ENCODE measurements at regions not wholly inside any gene's neighbourhood (a gene's known extent, or its start where the extent isn't known, plus 50 kb on each side); places are given as distances from the start of the nearest gene placed in this dataset.

DNA sequence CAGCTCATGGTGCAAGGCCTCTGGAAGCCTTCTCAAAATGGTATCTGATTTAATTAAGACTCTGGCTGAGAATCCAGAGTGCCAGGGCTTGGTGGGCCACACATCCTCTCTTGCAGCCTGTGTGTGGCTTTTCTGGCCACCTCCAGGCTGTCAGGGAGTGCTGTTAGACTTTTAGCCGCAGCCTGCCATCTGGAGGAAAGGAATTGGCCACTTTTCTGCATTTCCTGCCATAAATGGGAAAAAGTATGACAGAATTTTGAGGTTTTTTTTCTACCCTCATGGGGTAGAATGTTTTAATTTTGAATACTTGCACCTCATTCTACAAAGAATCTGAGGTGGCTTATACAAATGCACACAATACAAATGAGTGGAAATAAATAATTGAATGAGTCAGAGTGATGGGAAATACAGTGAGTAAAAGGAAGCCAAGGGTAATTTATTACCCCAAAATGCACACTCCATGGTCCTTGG, 218.4 kb downstream of the ADAMTS15 start:
- no peak overlapping the region for H3K9ac ChIP-seq (ENCODE audit: extremely low read depth, insufficient read length, low read length)
- no peak overlapping the region for H3K4me3 Mint-ChIP-seq
- no peaks in the 10 kb centered on the region for H3K23me2 ChIP-seq (ENCODE audit: insufficient read length, low read depth, low read length, poor library complexity, severe bottlenecking)
- no peaks in the 10 kb centered on the region for H3K79me2 ChIP-seq (ENCODE audit: insufficient read depth, low read length)
- H3K4ac ChIP-seq (ENCODE audit: low read depth, low read length), result no peak overlapping the region
- no peak overlapping the region for H2AFZ ChIP-seq (ENCODE audit: low read length)
- H3K56ac ChIP-seq (ENCODE audit: insufficient read length, low read depth, low read length), result no peak overlapping the region
- H2BK12ac ChIP-seq (ENCODE audit: insufficient read length, low read depth, low read length), result no peak overlapping the region
- H3K27me3 Mint-ChIP-seq (ENCODE audit: low read depth), result peaks cover 4% of the 10 kb centered on the region
- no peak overlapping the region for H3K23ac ChIP-seq (ENCODE audit: insufficient read length, low read depth, low read length)
- no peak overlapping the region for H3K4me2 ChIP-seq (ENCODE audit: insufficient read depth, insufficient read length, low read length)
- no peak overlapping the region for H3K18ac ChIP-seq (ENCODE audit: insufficient read length, low read depth, low read length)
- H3K4me1 ChIP-seq (ENCODE audit: insufficient read depth, low read length), result no peaks in the 10 kb centered on the region
- no peak overlapping the region for H4K8ac ChIP-seq (replicated peaks; ENCODE audit: insufficient read length, low read depth, low read length)
- H2BK5ac ChIP-seq (ENCODE audit: insufficient read length, low read length), result no peak overlapping the region
- H3K9me3 ChIP-seq (ENCODE audit: control insufficient read depth, low read depth, low read length), result no peaks in the 10 kb centered on the region
- H3K27ac Mint-ChIP-seq, result no peak overlapping the region
- no CpG with 5 or more reads among the region's 1 CpG for WGBS (ENCODE audit: extremely low coverage, insufficient read length, low lambda C conversion rate)
- H3K4me1 Mint-ChIP-seq, result peaks cover 5 to 7% of the 10 kb centered on the region in 2 experiments; a peak in 3 of 4 replicates
- H3K27ac ChIP-seq (ENCODE audit: insufficient read length, low read depth, low read length), result no peak overlapping the region
- no peaks in the 10 kb centered on the region for H3K36me3 Mint-ChIP-seq (ENCODE audit: insufficient read depth in 1 of 3, low read depth in 3 of 3)
- H3K27me3 ChIP-seq (ENCODE audit: insufficient read depth, low read length), result no peaks in the 10 kb centered on the region
- no peaks in the 10 kb centered on the region; a peak in 1 of 5 replicates for H3K9me3 Mint-ChIP-seq
- no peak for DNase-seq
- H2BK20ac ChIP-seq (ENCODE audit: low read depth, low read length, poor library complexity, severe bottlenecking), result no peak overlapping the region
- no peaks in the 10 kb centered on the region for H3K79me1 ChIP-seq (ENCODE audit: insufficient read depth, low read depth, low read length, poor library complexity, severe bottlenecking)
- TF ChIP-seq, protein P1, sequence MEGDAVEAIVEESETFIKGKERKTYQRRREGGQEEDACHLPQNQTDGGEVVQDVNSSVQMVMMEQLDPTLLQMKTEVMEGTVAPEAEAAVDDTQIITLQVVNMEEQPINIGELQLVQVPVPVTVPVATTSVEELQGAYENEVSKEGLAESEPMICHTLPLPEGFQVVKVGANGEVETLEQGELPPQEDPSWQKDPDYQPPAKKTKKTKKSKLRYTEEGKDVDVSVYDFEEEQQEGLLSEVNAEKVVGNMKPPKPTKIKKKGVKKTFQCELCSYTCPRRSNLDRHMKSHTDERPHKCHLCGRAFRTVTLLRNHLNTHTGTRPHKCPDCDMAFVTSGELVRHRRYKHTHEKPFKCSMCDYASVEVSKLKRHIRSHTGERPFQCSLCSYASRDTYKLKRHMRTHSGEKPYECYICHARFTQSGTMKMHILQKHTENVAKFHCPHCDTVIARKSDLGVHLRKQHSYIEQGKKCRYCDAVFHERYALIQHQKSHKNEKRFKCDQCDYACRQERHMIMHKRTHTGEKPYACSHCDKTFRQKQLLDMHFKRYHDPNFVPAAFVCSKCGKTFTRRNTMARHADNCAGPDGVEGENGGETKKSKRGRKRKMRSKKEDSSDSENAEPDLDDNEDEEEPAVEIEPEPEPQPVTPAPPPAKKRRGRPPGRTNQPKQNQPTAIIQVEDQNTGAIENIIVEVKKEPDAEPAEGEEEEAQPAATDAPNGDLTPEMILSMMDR (conservative IDR thresholded peaks at IDR 0.05), result no peak; the same call in 2 of the 3 replicates
- no peaks in the 10 kb centered on the region for H4K20me1 ChIP-seq (ENCODE audit: control insufficient read depth, insufficient read depth, insufficient read length)
- H3T11ph ChIP-seq (ENCODE audit: low read length), result no peak overlapping the region
- H4K91ac ChIP-seq (ENCODE audit: insufficient read length, low read depth, low read length), result no peak overlapping the region
- no peak overlapping the region for H3K14ac ChIP-seq (ENCODE audit: insufficient read depth, low read length)
- no peak overlapping the region for H2BK15ac ChIP-seq (ENCODE audit: low read depth, low read length)
- H2BK120ac ChIP-seq (ENCODE audit: low read depth, low read length, poor library complexity, severe bottlenecking), result no peak overlapping the region
- no peak overlapping the region for H4K5ac ChIP-seq (ENCODE audit: insufficient read length, low read depth, low read length)
- H2AK5ac ChIP-seq (ENCODE audit: insufficient read length, low read length), result no peak overlapping the region

Measured in H9 (cell line).